Thyroid gland (tissue), 4 donors: ENCODE measurements at regions not wholly inside any gene's neighbourhood (a gene's known extent, or its start where the extent isn't known, plus 50 kb on each side); places are given as distances from the start of the nearest gene placed in this dataset.

ENCODE experiments used
- POLR2A ChIP-seq, 2 donors: fragments of 450-650 bp; IDR thresholded peaks; one replicate each; pipeline ENCODE4 v1.6.1; 2017; ENCODE audit warnings: antibody characterized with exemption in 2 of 2, mild to moderate bottlenecking in 2 of 2, moderate library complexity in 1 of 2
- TF ChIP-seq, protein P1 (sequence below), 6 experiments: fragments of 200-600 bp in 3 of 6; fragments of 450-650 bp in 3 of 6; sonication (generic) in 3 of 6; IDR thresholded peaks; one replicate each; pipeline ENCODE4 v1.5.1; 2016 to 2019; ENCODE audit warnings: antibody characterized with exemption in 6 of 6, mild to moderate bottlenecking in 2 of 6, inconsistent platforms in 1 of 6, moderate library complexity in 1 of 6

- TF ChIP-seq, protein P1, sequence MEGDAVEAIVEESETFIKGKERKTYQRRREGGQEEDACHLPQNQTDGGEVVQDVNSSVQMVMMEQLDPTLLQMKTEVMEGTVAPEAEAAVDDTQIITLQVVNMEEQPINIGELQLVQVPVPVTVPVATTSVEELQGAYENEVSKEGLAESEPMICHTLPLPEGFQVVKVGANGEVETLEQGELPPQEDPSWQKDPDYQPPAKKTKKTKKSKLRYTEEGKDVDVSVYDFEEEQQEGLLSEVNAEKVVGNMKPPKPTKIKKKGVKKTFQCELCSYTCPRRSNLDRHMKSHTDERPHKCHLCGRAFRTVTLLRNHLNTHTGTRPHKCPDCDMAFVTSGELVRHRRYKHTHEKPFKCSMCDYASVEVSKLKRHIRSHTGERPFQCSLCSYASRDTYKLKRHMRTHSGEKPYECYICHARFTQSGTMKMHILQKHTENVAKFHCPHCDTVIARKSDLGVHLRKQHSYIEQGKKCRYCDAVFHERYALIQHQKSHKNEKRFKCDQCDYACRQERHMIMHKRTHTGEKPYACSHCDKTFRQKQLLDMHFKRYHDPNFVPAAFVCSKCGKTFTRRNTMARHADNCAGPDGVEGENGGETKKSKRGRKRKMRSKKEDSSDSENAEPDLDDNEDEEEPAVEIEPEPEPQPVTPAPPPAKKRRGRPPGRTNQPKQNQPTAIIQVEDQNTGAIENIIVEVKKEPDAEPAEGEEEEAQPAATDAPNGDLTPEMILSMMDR (IDR thresholded peaks at IDR 0.05), result no peak
- TF ChIP-seq POLR2A (IDR thresholded peaks at IDR 0.05), result no peak
Measured at GRCh38 chr5:145362266-145362665, 472.9 kb downstream of the PRELID2 start.
